Activated CD4-positive, CD25-positive, alpha-beta regulatory T cell (primary cell): ENCODE measurements at regions not wholly inside any gene's neighbourhood (a gene's known extent, or its start where the extent isn't known, plus 50 kb on each side); places are given as distances from the start of the nearest gene placed in this dataset.
"Not testable (repeated sequence)": the region's sequence is repeated elsewhere in the genome, so short reads cannot be mapped to it uniquely, and the experiment has no call there.

Experiments used
- DNase-seq, 4 experiments: peaks; one replicate each; lab custom pipeline; 2025; lab: John Stamatoyannopoulos, UW

- no peak for DNase-seq
These were observed 86.3 kb upstream of the PHLPP1 start for GRCh38 chr18:62629031-62629430.

- no peak for DNase-seq
These were observed 84.2 kb upstream of the PHLPP1 start for GRCh38 chr18:62631173-62631572.

- DNase-seq = no peak
These were observed 82.4 kb upstream of the PHLPP1 start for GRCh38 chr18:62632788-62633455.

- no peak for DNase-seq
These were observed 80.9 kb upstream of the PHLPP1 start for GRCh38 chr18:62634458-62634857.

- no peak for DNase-seq
These were observed 80.2 kb upstream of the PHLPP1 start for GRCh38 chr18:62634979-62635630.

- DNase-seq = no peak
These were observed 77.9 kb upstream of the PHLPP1 start for GRCh38 chr18:62637403-62637802.

- DNase-seq = peak; percentile 3 to 32 (median 8)
These were observed 77.3 kb upstream of the PHLPP1 start for GRCh38 chr18:62637807-62638687.

GRCh38 chr18:62643181-62643580 is 72.2 kb upstream of the PHLPP1 start:
- DNase-seq = no peak

GRCh38 chr18:62644773-62645172 is 70.6 kb upstream of the PHLPP1 start:
- no peak for DNase-seq

- no peak for DNase-seq
These were observed 68.2 kb upstream of the PHLPP1 start for GRCh38 chr18:62647179-62647578.

GRCh38 chr18:62648045-62648678 is 67.2 kb upstream of the PHLPP1 start:
- no peak for DNase-seq

- DNase-seq = no peak
These were observed 63.9 kb upstream of the PHLPP1 start for GRCh38 chr18:62651276-62652056.

GRCh38 chr18:62652057-62652629 is 63.2 kb upstream of the PHLPP1 start:
- DNase-seq = not testable (repeated sequence)

- no peak for DNase-seq
These were observed 59.7 kb upstream of the PHLPP1 start for GRCh38 chr18:62655520-62656219.

GRCh38 chr18:62658028-62658427 is 57.3 kb upstream of the PHLPP1 start:
- no peak for DNase-seq

GRCh38 chr18:62659698-62660097 is 55.6 kb upstream of the PHLPP1 start:
- no peak for DNase-seq

- no peak for DNase-seq
These were observed 54.6 kb upstream of the PHLPP1 start for GRCh38 chr18:62660691-62661090.

GRCh38 chr18:62663731-62664336 is 51.5 kb upstream of the PHLPP1 start:
- DNase-seq = no peak

- DNase-seq = no peak
These were observed 50.9 kb upstream of the PHLPP1 start for GRCh38 chr18:62664414-62664813.

- no peak for DNase-seq
These were observed 50.2 kb upstream of the PHLPP1 start for GRCh38 chr18:62665188-62665587.
